Loucy (cell line): ENCODE measurements at regions not wholly inside any gene's neighbourhood (a gene's known extent, or its start where the extent isn't known, plus 50 kb on each side); places are given as distances from the start of the nearest gene placed in this dataset.

Experiments
- CTCF ChIP-seq: fragments of 200-600 bp; sonication (generic); conservative IDR thresholded peaks from 2 replicates; pipeline ENCODE4 v1.5.1; 2014; ENCODE audit warnings: mild to moderate bottlenecking, antibody characterized with exemption, low read length
- EZH2phosphoT487 ChIP-seq: fragments of 200-600 bp; IDR thresholded peaks from 2 replicates; pipeline ENCODE4 v1.6.1; 2018; ENCODE audit warnings: antibody characterized with exemption, mild to moderate bottlenecking, moderate library complexity, borderline replicate concordance

- TF ChIP-seq CTCF (no peak), EZH2phosphoT487 (no peak)
Measured at GRCh38 chr17:11097121-11097520, 143.9 kb upstream of the SHISA6 start.
